Thyroid gland (tissue), 4 donors: ENCODE measurements at regions not wholly inside any gene's neighbourhood (a gene's known extent, or its start where the extent isn't known, plus 50 kb on each side); places are given as distances from the start of the nearest gene placed in this dataset.

Source experiments
- DNase-seq, 2 donors: peaks; one replicate each; pipeline ENCODE4 v3.0.0-alpha.2; 2019
- H3K27ac ChIP-seq, 3 donors: fragments of 200-600 bp; sonication (generic); 1 replicate in 2 of 3; 2 replicates in 1 of 3; pipeline ENCODE4 v1.5.1; 2016 to 2019; ENCODE audit warnings: mild to moderate bottlenecking in 1 of 3, moderate library complexity in 1 of 3
- H3K27me3 ChIP-seq: fragments of 200-600 bp; sonication (generic); one replicate; pipeline ENCODE4 v1.5.1; 2019
- H3K36me3 ChIP-seq, 2 donors: fragments of 200-600 bp; sonication (generic); one replicate each; pipeline ENCODE4 v1.5.1; 2016 to 2019
- H3K4me1 ChIP-seq, 2 donors: fragments of 200-600 bp; sonication (generic); one replicate each; pipeline ENCODE4 v1.5.1; 2017 to 2019
- H3K4me3 ChIP-seq, 3 donors: fragments of 200-600 bp; sonication (generic); replicated peaks in 1 of 3; 1 replicate in 2 of 3; 2 replicates in 1 of 3; pipeline ENCODE4 v1.5.1; 2016; ENCODE audit warnings: mild to moderate bottlenecking in 1 of 3
- H3K9me3 ChIP-seq: fragments of 200-600 bp; sonication (generic); one replicate; pipeline ENCODE4 v1.5.1; 2017
- CTCF ChIP-seq, 6 experiments: fragments of 200-600 bp in 3 of 6; fragments of 450-650 bp in 3 of 6; sonication (generic) in 3 of 6; IDR thresholded peaks; one replicate each; pipeline ENCODE4 v1.5.1; 2016 to 2019; ENCODE audit warnings: antibody characterized with exemption in 6 of 6, mild to moderate bottlenecking in 2 of 6, inconsistent platforms in 1 of 6, moderate library complexity in 1 of 6
- POLR2A ChIP-seq, 2 donors: fragments of 450-650 bp; IDR thresholded peaks; one replicate each; pipeline ENCODE4 v1.6.1; 2017; ENCODE audit warnings: antibody characterized with exemption in 2 of 2, mild to moderate bottlenecking in 2 of 2, moderate library complexity in 1 of 2
- WGBS, 2 donors: methylation state at CpG; one replicate each; pipeline ENCODE4 v1.1.5; 2017; 5-methylcytosine and 5-hydroxymethylcytosine counted together
- intact Hi-C: fragments of 100-400 bp; cut with DNase I; formaldehyde crosslinking; loops from one replicate; pipeline ENCODE4 v1.15.1; 2023

GRCh38 chr11:92531065-92531739 is 306.6 kb downstream of the FAT3 start:
- no peak for TF ChIP-seq POLR2A (IDR thresholded peaks at IDR 0.05)
- no peak for TF ChIP-seq CTCF (IDR thresholded peaks at IDR 0.05)
- H3K27me3 ChIP-seq, result no peaks in the 10 kb centered on the region
- H3K4me1 ChIP-seq, result no peaks in the 10 kb centered on the region
- no peak overlapping the region for H3K27ac ChIP-seq
- H3K9me3 ChIP-seq, result no peaks in the 10 kb centered on the region
- no peaks in the 10 kb centered on the region for H3K36me3 ChIP-seq
- WGBS, 2 donors, result 82 to 90% methylated on average over 7 of the region's 7 CpGs
- DNase-seq, result no peak
- intact Hi-C loops, result no loop called here
- no peak overlapping the region for H3K4me3 ChIP-seq

- H3K27me3 ChIP-seq, result no peaks in the 10 kb centered on the region
- no peaks in the 10 kb centered on the region for H3K9me3 ChIP-seq
- DNase-seq, result no peak
- no peak for TF ChIP-seq CTCF (IDR thresholded peaks at IDR 0.05)
- no peak for TF ChIP-seq POLR2A (IDR thresholded peaks at IDR 0.05)
- H3K36me3 ChIP-seq, result no peaks in the 10 kb centered on the region
- H3K4me3 ChIP-seq, result no peak overlapping the region
- intact Hi-C loops, result no loop called here
- no peaks in the 10 kb centered on the region for H3K4me1 ChIP-seq
- no peak overlapping the region for H3K27ac ChIP-seq
- WGBS, 2 donors, result 81 to 84% methylated on average over 3 of the region's 3 CpGs
Measured at GRCh38 chr11:92533657-92534335, 309.2 kb downstream of the FAT3 start.

- no peak for TF ChIP-seq POLR2A (IDR thresholded peaks at IDR 0.05)
- H3K27ac ChIP-seq, result no peak overlapping the region
- no peak overlapping the region for H3K4me3 ChIP-seq
- no peaks in the 10 kb centered on the region for H3K9me3 ChIP-seq
- WGBS, 2 donors, result 76 to 87% methylated on average over 4 of the region's 4 CpGs
- no peak for DNase-seq
- no peaks in the 10 kb centered on the region for H3K27me3 ChIP-seq
- intact Hi-C loops, result no loop called here
- H3K4me1 ChIP-seq, result no peaks in the 10 kb centered on the region
- no peaks in the 10 kb centered on the region for H3K36me3 ChIP-seq
Measured at GRCh38 chr11:92536883-92537282, 312.3 kb downstream of the FAT3 start.

GRCh38 chr11:92540096-92540495 is 315.5 kb downstream of the FAT3 start:
- Histone ChIP-seq H3K9me3 (no peaks in the 10 kb centered on the region), H3K36me3 (no peaks in the 10 kb centered on the region), H3K4me1 (no peaks in the 10 kb centered on the region), H3K27me3 (no peaks in the 10 kb centered on the region), H3K27ac (no peak overlapping the region), H3K4me3 (no peak overlapping the region)
- intact Hi-C loops, result no loop called here
- 80% methylated on average over 4 of the region's 4 CpGs for WGBS, 2 donors
- no peak for DNase-seq
- TF ChIP-seq CTCF (IDR thresholded peaks at IDR 0.05) (no peak), POLR2A (IDR thresholded peaks at IDR 0.05) (no peak)

GRCh38 chr11:92545906-92546471 is 321.4 kb downstream of the FAT3 start:
- 48 to 58% methylated on average over 6 of the region's 6 CpGs for WGBS, 2 donors
- Histone ChIP-seq H3K4me1 (no peaks in the 10 kb centered on the region), H3K36me3 (no peaks in the 10 kb centered on the region), H3K4me3 (no peak overlapping the region), H3K27me3 (no peaks in the 10 kb centered on the region), H3K9me3 (no peaks in the 10 kb centered on the region), H3K27ac (no peak overlapping the region)
- DNase-seq, result no peak
- no peak for TF ChIP-seq POLR2A (IDR thresholded peaks at IDR 0.05)
- no peak for TF ChIP-seq CTCF (IDR thresholded peaks at IDR 0.05)
- intact Hi-C loops, result no loop called here
